ENCODE measurements at regions not wholly inside any gene's neighbourhood (a gene's known extent, or its start where the extent isn't known, plus 50 kb on each side); places are given as distances from the start of the nearest gene placed in this dataset.

DNA sequence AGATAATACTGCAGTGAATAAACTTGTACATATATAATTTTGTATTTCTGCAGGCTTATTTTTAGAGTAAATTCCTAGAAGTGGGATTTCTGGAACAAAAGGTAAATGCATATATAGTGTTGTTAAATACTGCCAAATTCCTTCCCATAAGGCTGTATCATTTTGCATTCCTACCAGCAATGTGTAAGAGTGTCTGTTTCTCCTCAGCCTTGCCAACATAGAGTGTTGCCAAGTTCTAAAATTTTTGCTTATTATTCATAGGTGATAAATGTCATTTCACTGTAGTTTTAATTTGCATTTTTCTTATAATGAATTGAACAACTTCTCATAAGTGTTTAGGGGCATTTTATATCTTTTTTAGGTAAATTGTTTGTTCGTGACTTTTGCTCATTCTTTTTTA is 174.2 kb upstream of the ZBED5 start:
- no peak for TF ChIP-seq POLR2A (IDR thresholded peaks at IDR 0.05)
- TF ChIP-seq, protein P1, sequence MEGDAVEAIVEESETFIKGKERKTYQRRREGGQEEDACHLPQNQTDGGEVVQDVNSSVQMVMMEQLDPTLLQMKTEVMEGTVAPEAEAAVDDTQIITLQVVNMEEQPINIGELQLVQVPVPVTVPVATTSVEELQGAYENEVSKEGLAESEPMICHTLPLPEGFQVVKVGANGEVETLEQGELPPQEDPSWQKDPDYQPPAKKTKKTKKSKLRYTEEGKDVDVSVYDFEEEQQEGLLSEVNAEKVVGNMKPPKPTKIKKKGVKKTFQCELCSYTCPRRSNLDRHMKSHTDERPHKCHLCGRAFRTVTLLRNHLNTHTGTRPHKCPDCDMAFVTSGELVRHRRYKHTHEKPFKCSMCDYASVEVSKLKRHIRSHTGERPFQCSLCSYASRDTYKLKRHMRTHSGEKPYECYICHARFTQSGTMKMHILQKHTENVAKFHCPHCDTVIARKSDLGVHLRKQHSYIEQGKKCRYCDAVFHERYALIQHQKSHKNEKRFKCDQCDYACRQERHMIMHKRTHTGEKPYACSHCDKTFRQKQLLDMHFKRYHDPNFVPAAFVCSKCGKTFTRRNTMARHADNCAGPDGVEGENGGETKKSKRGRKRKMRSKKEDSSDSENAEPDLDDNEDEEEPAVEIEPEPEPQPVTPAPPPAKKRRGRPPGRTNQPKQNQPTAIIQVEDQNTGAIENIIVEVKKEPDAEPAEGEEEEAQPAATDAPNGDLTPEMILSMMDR (IDR thresholded peaks at IDR 0.05) = no peak
